Mammary epithelial cell (primary cell): ENCODE measurements at regions not wholly inside any gene's neighbourhood (a gene's known extent, or its start where the extent isn't known, plus 50 kb on each side); places are given as distances from the start of the nearest gene placed in this dataset.

ENCODE experiments used
- CTCF ChIP-seq, 2 donors: IDR thresholded peaks in 1 of 2; conservative IDR thresholded peaks in 1 of 2; 2 replicates each; pipeline ENCODE4 v1.5.1; 2011 to 2012; ENCODE audit warnings: inconsistent platforms in 2 of 2, low read length in 2 of 2, mild to moderate bottlenecking in 2 of 2, control low read depth in 1 of 2, low read depth in 1 of 2; ENCODE audit not compliant: insufficient read depth in 1 of 2; ENCODE audit errors: extremely low read depth in 1 of 2
- EZH2 ChIP-seq: IDR thresholded peaks from 2 replicates; pipeline ENCODE4 v1.6.1; 2012; ENCODE audit warnings: low read length, inconsistent platforms, borderline replicate concordance

- TF ChIP-seq CTCF (conservative IDR thresholded peaks at IDR 0.05 in 1 of 2, IDR thresholded peaks at IDR 0.05 in 1 of 2; ENCODE audit: extremely low read depth in 1 of 2, insufficient read depth in 1 of 2, low read depth in 1 of 2, low read length in 2 of 2) (no peak), EZH2 (no peak)
These were observed 79.0 kb upstream of the TRIB2 start for GRCh38 chr2:12637754-12638153.
